RWPE2 (cell line): ENCODE measurements at regions not wholly inside any gene's neighbourhood (a gene's known extent, or its start where the extent isn't known, plus 50 kb on each side); places are given as distances from the start of the nearest gene placed in this dataset.
A peak's percentile ranks its signal among the peaks of the same experiment; 100 is the strongest.

ENCODE experiments used
- ATAC-seq: fragments of 200-7000 bp; cut with Tn5 transposase; 3 replicates; pipeline ENCODE4 v1.9.1; 2021; ENCODE audit warnings: low read depth
- DNase-seq: peaks from one replicate; pipeline ENCODE4 v3.0.0-alpha.2; 2020; ENCODE audit warnings: low spot score
- H3K27ac ChIP-seq: fragments of 450-650 bp; 2 replicates; pipeline ENCODE4 v1.5.1; 2017; ENCODE audit warnings: mild to moderate bottlenecking; ENCODE audit not compliant: poor library complexity, severe bottlenecking
- H3K27me3 ChIP-seq: fragments of 250-450 bp; sonication (Bioruptor Pico); 2 replicates; pipeline ENCODE4 v1.5.1; 2021; ENCODE audit warnings: mild to moderate bottlenecking, moderate library complexity; ENCODE audit not compliant: insufficient read depth, poor library complexity, severe bottlenecking
- H3K36me3 ChIP-seq: fragments of 250-450 bp; sonication (Bioruptor Pico); 2 replicates; pipeline ENCODE4 v1.5.1; 2020; ENCODE audit warnings: low read depth, mild to moderate bottlenecking, moderate library complexity
- H3K4me1 ChIP-seq: fragments of 250-450 bp; sonication (Bioruptor Pico); 2 replicates; pipeline ENCODE4 v1.5.1; 2021; ENCODE audit warnings: mild to moderate bottlenecking, moderate library complexity; ENCODE audit not compliant: insufficient read depth, poor library complexity, severe bottlenecking
- H3K4me3 ChIP-seq: fragments of 250-450 bp; sonication (Bioruptor Pico); 2 replicates; pipeline ENCODE4 v1.5.1; 2021; ENCODE audit warnings: mild to moderate bottlenecking, moderate library complexity; ENCODE audit not compliant: severe bottlenecking
- H3K9me3 ChIP-seq: fragments of 250-450 bp; sonication (Bioruptor Pico); 2 replicates; pipeline ENCODE4 v1.5.1; 2021; ENCODE audit warnings: mild to moderate bottlenecking, moderate library complexity; ENCODE audit not compliant: severe bottlenecking
- CTCF ChIP-seq: fragments of 450-650 bp; IDR thresholded peaks from one replicate; pipeline ENCODE4 v1.5.1; 2017; ENCODE audit warnings: mild to moderate bottlenecking, moderate library complexity; ENCODE audit not compliant: poor library complexity, severe bottlenecking

GRCh38 chr2:150137338-150138069, 350.0 kb downstream of the RND3 start:
- Histone ChIP-seq H3K4me1 (peaks cover 47% of the 10 kb centered on the region), H3K36me3 (no peaks in the 10 kb centered on the region), H3K9me3 (no peaks in the 10 kb centered on the region), H3K4me3 (no peak overlapping the region), H3K27ac (peak overlapping the region; percentile 50), H3K27me3 (no peaks in the 10 kb centered on the region)
- no peak for DNase-seq
- no peak for ATAC-seq
- no peak for TF ChIP-seq CTCF

GRCh38 chr2:150136893-150137292, 350.6 kb downstream of the RND3 start:
- Histone ChIP-seq H3K36me3 (no peaks in the 10 kb centered on the region), H3K27me3 (no peaks in the 10 kb centered on the region), H3K9me3 (no peaks in the 10 kb centered on the region), H3K4me3 (no peak overlapping the region), H3K27ac (peak overlapping the region; percentile 50), H3K4me1 (peaks cover 41% of the 10 kb centered on the region)
- ATAC-seq (peak; percentile 33; the same call in 2 of the 3 replicates), DNase-seq (peak; percentile 45)
- TF ChIP-seq CTCF: no peak

GRCh38 chr2:150136401-150136800, 351.1 kb downstream of the RND3 start:
- Histone ChIP-seq H3K27ac (peak overlapping the region; percentile 50), H3K4me3 (no peak overlapping the region), H3K27me3 (no peaks in the 10 kb centered on the region), H3K9me3 (no peaks in the 10 kb centered on the region), H3K36me3 (no peaks in the 10 kb centered on the region), H3K4me1 (peaks cover 36% of the 10 kb centered on the region)
- ATAC-seq (no peak), DNase-seq (no peak)
- TF ChIP-seq CTCF: no peak

- no peak for TF ChIP-seq CTCF
- H3K9me3 ChIP-seq: no peaks in the 10 kb centered on the region
- DNase-seq: no peak
- H3K27ac ChIP-seq: no peak overlapping the region
- H3K4me1 ChIP-seq: peaks cover 28% of the 10 kb centered on the region
- no peak overlapping the region for H3K4me3 ChIP-seq
- no peaks in the 10 kb centered on the region for H3K36me3 ChIP-seq
- no peaks in the 10 kb centered on the region for H3K27me3 ChIP-seq
- no peak for ATAC-seq
These were observed 352.1 kb downstream of the RND3 start for GRCh38 chr2:150135223-150135883.
